WTC11 (cell line): ENCODE measurements at regions not wholly inside any gene's neighbourhood (a gene's known extent, or its start where the extent isn't known, plus 50 kb on each side); places are given as distances from the start of the nearest gene placed in this dataset.

Experiments used
- ATAC-seq: fragments of 200-7000 bp; cut with Tn5 transposase; 2 replicates; pipeline ENCODE4 v1.10.0; 2021; ENCODE audit warnings: mild to moderate bottlenecking, moderate library complexity
- CTCF ChIA-PET: fragments of 300-600 bp; sonication (Branson Sonifier 250); formaldehyde crosslinking; loops from one replicate; lab custom pipeline; 2021; ENCODE audit warnings: antibody characterized with exemption; lab: Charles Lee
- POLR2A ChIA-PET: fragments of 350-600 bp; sonication (Branson Sonifier 250); formaldehyde crosslinking; loops from one replicate; lab custom pipeline; 2021; ENCODE audit warnings: antibody characterized with exemption; lab: Charles Lee
- DNase-seq: peaks from one replicate; pipeline ENCODE4 v3.0.0; 2021; ENCODE audit warnings: low spot score
- H3K27ac Mint-ChIP-seq: 2 replicates; pipeline ENCODE4 v1.8.0; 2021; ENCODE audit warnings: mixed read lengths
- H3K27me3 Mint-ChIP-seq: 2 replicates; pipeline ENCODE4 v1.8.0; 2021; ENCODE audit warnings: low read depth, mild to moderate bottlenecking, moderate library complexity, mixed read lengths
- H3K36me3 Mint-ChIP-seq: 2 replicates; pipeline ENCODE4 v1.8.0; 2021; ENCODE audit warnings: mixed read lengths
- H3K4me1 Mint-ChIP-seq: 2 replicates; pipeline ENCODE4 v1.8.0; 2022; ENCODE audit warnings: mixed read lengths
- H3K4me3 Mint-ChIP-seq: 2 replicates; pipeline ENCODE4 v1.8.0; 2021; ENCODE audit warnings: mild to moderate bottlenecking, moderate library complexity, mixed read lengths
- H3K9me3 Mint-ChIP-seq: 2 replicates; pipeline ENCODE4 v1.8.0; 2021; ENCODE audit warnings: mixed read lengths
- ARID4B ChIP-seq: sonication (generic); formaldehyde crosslinking; IDR thresholded peaks from 2 replicates; pipeline ENCODE4 v1.8.0; 2023; ENCODE audit warnings: missing genetic modification reagents, mild to moderate bottlenecking, borderline replicate concordance
- CDX4 ChIP-seq: fragments of 250-450 bp; sonication (Bioruptor Pico); IDR thresholded peaks from 2 replicates; pipeline ENCODE4 v1.9.0; 2021; ENCODE audit warnings: moderate library complexity, mild to moderate bottlenecking, inconsistent platforms, borderline replicate concordance
- E2F4 ChIP-seq: sonication (generic); formaldehyde crosslinking; IDR thresholded peaks from 2 replicates; pipeline ENCODE4 v1.8.1; 2022; ENCODE audit warnings: low read depth, mild to moderate bottlenecking, moderate library complexity, missing genetic modification reagents, borderline replicate concordance
- FOXJ3 ChIP-seq: sonication (generic); formaldehyde crosslinking; IDR thresholded peaks from 2 replicates; pipeline ENCODE4 v1.9.0; 2021; ENCODE audit warnings: missing genetic modification reagents, mild to moderate bottlenecking, borderline replicate concordance
- FOXP1 ChIP-seq: sonication (generic); formaldehyde crosslinking; IDR thresholded peaks from 2 replicates; pipeline ENCODE4 v1.8.0; 2022; ENCODE audit warnings: missing genetic modification reagents, mild to moderate bottlenecking, moderate library complexity, borderline replicate concordance
- GABPB1 ChIP-seq: sonication (generic); formaldehyde crosslinking; IDR thresholded peaks from 2 replicates; pipeline ENCODE4 v1.8.1; 2023; ENCODE audit warnings: mild to moderate bottlenecking, missing genetic modification reagents
- GRHL2 ChIP-seq: fragments of 250-450 bp; sonication (Bioruptor Pico); IDR thresholded peaks from 2 replicates; pipeline ENCODE4 v1.8.0; 2022; ENCODE audit warnings: mild to moderate bottlenecking, moderate library complexity; ENCODE audit not compliant: insufficient replicate concordance, severe bottlenecking
- IRF2 ChIP-seq: sonication (generic); formaldehyde crosslinking; IDR thresholded peaks from 2 replicates; pipeline ENCODE4 v1.8.0; 2022; ENCODE audit warnings: low read depth, missing genetic modification reagents, borderline replicate concordance
- JAZF1 ChIP-seq: fragments of 250-450 bp; sonication (Bioruptor Pico); IDR thresholded peaks from 2 replicates; pipeline ENCODE4 v1.9.0; 2021; ENCODE audit warnings: moderate library complexity, mild to moderate bottlenecking, inconsistent platforms
- MAX ChIP-seq: sonication (generic); formaldehyde crosslinking; IDR thresholded peaks from 2 replicates; pipeline ENCODE4 v1.8.0; 2022; ENCODE audit warnings: mild to moderate bottlenecking, missing genetic modification reagents
- TCF7 ChIP-seq: sonication (generic); formaldehyde crosslinking; IDR thresholded peaks from 2 replicates; pipeline ENCODE4 v1.8.0; 2022; ENCODE audit warnings: mild to moderate bottlenecking, low read depth, missing genetic modification reagents, moderate library complexity
- TEAD1 ChIP-seq: sonication (generic); formaldehyde crosslinking; IDR thresholded peaks from 2 replicates; pipeline ENCODE4 v1.8.0; 2022; ENCODE audit warnings: mild to moderate bottlenecking, missing genetic modification reagents
- TF ChIP-seq, protein P1 (sequence below): fragments of 250-450 bp; sonication (Bioruptor Pico); conservative IDR thresholded peaks from 2 replicates; pipeline ENCODE4 v1.9.0; 2021; ENCODE audit warnings: mild to moderate bottlenecking
- TF ChIP-seq, protein P2 (sequence below): sonication (generic); formaldehyde crosslinking; IDR thresholded peaks from 2 replicates; pipeline ENCODE4 v1.8.1; 2023; ENCODE audit warnings: mild to moderate bottlenecking, missing genetic modification reagents
- TF ChIP-seq, protein P3 (sequence below): sonication (generic); formaldehyde crosslinking; IDR thresholded peaks from 2 replicates; pipeline ENCODE4 v1.8.1; 2023; ENCODE audit warnings: mild to moderate bottlenecking, missing genetic modification reagents, moderate library complexity

GRCh38 chr11:23861615-23862014 is 635.2 kb upstream of the LUZP2 start (continued):
- no peak for TF ChIP-seq ARID4B
- TF ChIP-seq TCF7 (CRISPR knock-in tag), result no peak
- TF ChIP-seq FOXP1 (CRISPR knock-in tag), result no peak

- Mint-ChIP-seq H3K27me3 (no peaks in the 10 kb centered on the region), H3K27ac (no peak overlapping the region), H3K4me1 (peaks cover 2% of the 10 kb centered on the region; the same call in 1 of the 2 replicates), H3K36me3 (0 out of 2 replicates have a peak, but pooled peaks cover 5% of the 10 kb centered on the region), H3K9me3 (peaks cover 19% of the 10 kb centered on the region), H3K4me3 (no peak overlapping the region)
- DNase-seq (no peak), ATAC-seq (no peak)
- ChIA-PET CTCF (no interaction called here), POLR2A (no interaction called here)
- TF ChIP-seq GABPB1 (CRISPR knock-in tag), result no peak
- TF ChIP-seq CDX4, result no peak
- no peak for TF ChIP-seq JAZF1
- no peak for TF ChIP-seq FOXP1 (CRISPR knock-in tag)
Observed at GRCh38 chr11:23865341-23865975, 631.4 kb upstream of the LUZP2 start.

GRCh38 chr11:23866641-23867040 is 630.2 kb upstream of the LUZP2 start:
- Mint-ChIP-seq H3K27ac (no peak overlapping the region), H3K4me3 (no peak overlapping the region), H3K36me3 (0 out of 2 replicates have a peak, but pooled peaks cover 5% of the 10 kb centered on the region), H3K27me3 (no peaks in the 10 kb centered on the region), H3K4me1 (0 out of 2 replicates have a peak, but pooled peaks cover 3% of the 10 kb centered on the region), H3K9me3 (peaks cover 19% of the 10 kb centered on the region)
- ChIA-PET POLR2A (no interaction called here), CTCF (no interaction called here)
- DNase-seq (no peak), ATAC-seq (no peak)
- TF ChIP-seq E2F4 (CRISPR knock-in tag) (no peak), ARID4B (no peak), MAX (CRISPR knock-in tag) (no peak), FOXJ3 (CRISPR knock-in tag) (no peak), IRF2 (no peak), GABPB1 (CRISPR knock-in tag) (no peak), TEAD1 (no peak), GRHL2 (CRISPR knock-in tag) (no peak)
- TF ChIP-seq, protein P1, sequence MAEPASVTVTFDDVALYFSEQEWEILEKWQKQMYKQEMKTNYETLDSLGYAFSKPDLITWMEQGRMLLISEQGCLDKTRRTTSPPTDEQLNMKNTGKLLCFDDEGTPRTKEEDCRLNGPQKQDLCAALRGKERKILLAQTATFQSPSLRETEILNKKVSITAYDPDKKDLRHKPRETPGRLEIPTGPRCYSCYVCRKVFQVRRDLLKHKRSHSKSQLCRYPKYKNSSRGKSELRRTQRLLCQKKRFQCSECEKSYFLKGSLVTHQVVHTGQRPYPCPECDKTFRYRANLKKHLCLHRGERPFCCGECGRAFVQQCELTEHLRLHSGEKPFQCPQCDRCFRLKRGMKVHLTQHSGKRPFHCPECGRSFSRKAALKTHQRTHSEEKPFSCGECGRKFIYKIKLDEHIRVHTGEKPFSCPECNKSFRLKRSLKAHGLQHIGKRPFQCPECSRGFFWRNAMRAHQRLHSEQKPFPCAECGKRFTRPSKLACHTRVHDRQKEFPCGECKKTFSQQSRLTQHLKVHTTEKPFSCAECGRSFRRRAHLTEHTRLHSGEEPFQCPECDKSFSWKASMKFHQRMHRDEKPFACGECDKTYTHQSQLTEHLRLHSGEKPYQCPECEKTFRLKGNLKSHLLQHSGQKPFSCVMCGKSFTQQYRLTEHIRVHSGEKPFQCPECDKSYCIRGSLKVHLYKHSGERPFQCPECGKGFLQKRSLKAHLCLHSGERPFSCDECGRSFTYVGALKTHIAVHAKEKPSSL, result no peak
- TF ChIP-seq, protein P2, sequence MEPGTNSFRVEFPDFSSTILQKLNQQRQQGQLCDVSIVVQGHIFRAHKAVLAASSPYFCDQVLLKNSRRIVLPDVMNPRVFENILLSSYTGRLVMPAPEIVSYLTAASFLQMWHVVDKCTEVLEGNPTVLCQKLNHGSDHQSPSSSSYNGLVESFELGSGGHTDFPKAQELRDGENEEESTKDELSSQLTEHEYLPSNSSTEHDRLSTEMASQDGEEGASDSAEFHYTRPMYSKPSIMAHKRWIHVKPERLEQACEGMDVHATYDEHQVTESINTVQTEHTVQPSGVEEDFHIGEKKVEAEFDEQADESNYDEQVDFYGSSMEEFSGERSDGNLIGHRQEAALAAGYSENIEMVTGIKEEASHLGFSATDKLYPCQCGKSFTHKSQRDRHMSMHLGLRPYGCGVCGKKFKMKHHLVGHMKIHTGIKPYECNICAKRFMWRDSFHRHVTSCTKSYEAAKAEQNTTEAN (CRISPR knock-in tag), result no peak
- TF ChIP-seq, protein P3, sequence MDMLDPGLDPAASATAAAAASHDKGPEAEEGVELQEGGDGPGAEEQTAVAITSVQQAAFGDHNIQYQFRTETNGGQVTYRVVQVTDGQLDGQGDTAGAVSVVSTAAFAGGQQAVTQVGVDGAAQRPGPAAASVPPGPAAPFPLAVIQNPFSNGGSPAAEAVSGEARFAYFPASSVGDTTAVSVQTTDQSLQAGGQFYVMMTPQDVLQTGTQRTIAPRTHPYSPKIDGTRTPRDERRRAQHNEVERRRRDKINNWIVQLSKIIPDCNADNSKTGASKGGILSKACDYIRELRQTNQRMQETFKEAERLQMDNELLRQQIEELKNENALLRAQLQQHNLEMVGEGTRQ, result no peak
